ENCODE measurements at regions not wholly inside any gene's neighbourhood (a gene's known extent, or its start where the extent isn't known, plus 50 kb on each side); places are given as distances from the start of the nearest gene placed in this dataset.
"Not testable (repeated sequence)": the region's sequence is repeated elsewhere in the genome, so short reads cannot be mapped to it uniquely, and the experiment has no call there.

DNA sequence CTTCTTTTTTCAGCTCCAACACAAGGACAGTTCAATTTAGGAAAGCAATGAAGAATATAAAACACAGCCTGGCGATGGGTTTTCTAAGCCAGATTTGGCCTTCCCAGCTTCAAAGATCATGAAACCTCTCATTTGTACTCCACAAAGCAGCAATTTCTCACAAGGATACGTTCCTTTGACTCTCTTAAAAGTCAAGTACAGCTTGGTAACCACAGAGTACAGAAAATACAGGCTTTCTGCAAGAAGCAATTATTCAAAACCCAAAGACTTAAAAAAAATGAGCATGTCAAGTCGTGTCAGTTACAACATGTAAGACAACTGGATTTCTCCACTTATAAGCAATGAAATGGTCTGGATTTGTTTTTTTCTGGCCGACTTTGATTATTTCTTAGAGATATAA lies 321.4 kb downstream of the FGFR2 start:
- H3K4me3 ChIP-seq (ENCODE audit: low read depth, low read length) = no peak overlapping the region
- no peak for TF ChIP-seq CTCF (IDR thresholded peaks at IDR 0.05; ENCODE audit: low read depth, low read length)
- no peak for DNase-seq (ENCODE audit: low read depth, low spot score)
- in situ Hi-C loops (cut with HindIII; ENCODE audit: low sequenced_read_pairs) = no loop called here

GRCh38 chr10:121278386-121278785 lies 319.9 kb downstream of the FGFR2 start:
- in situ Hi-C loops (cut with HindIII; ENCODE audit: low sequenced_read_pairs); H3K4me3 ChIP-seq (ENCODE audit: low read depth, low read length); DNase-seq (ENCODE audit: low read depth, low spot score): not testable (repeated sequence)

DNA sequence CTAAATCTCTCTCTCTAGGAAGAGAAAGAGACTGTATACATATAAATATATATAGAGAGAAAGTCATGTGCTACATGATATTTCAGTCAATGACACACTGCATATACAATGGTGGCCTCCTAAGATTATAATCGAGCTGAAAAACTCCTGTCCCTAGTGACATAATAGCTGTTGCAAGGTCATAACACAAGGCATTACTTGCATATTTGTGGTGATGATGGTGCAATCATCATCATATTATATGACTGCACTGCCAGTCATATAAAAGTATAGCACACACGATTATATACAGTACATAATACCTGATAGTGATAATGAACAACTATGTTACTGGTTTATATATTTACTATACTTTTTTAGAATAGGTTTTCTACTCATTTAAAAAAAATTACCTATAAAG lies 316.7 kb downstream of the FGFR2 start:
- no peak overlapping the region for H3K4me3 ChIP-seq (ENCODE audit: low read depth, low read length)
- in situ Hi-C loops (cut with HindIII; ENCODE audit: low sequenced_read_pairs) = no loop called here
- DNase-seq (ENCODE audit: low read depth, low spot score) = no peak
- no peak for TF ChIP-seq CTCF (IDR thresholded peaks at IDR 0.05; ENCODE audit: low read depth, low read length)

DNA sequence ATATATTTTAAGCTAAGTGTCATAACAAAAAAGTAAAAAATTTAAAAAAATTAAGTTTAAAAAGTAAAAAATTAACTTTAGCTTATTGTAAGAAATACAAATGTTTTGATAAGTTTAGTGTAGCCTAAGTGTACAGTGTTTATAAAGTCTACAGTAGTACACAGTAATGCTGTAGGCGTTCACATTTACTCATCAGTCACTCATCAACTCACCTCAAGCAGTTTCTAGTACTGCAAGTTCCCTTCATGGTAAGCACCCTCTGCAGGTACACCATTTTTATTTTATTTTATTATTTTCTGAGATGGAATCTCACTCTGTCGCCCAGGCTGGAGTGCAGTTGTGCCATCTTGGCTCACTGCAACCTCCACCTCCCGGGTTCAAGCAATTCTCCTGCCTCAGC lies 316.0 kb downstream of the FGFR2 start:
- in situ Hi-C loops (cut with HindIII; ENCODE audit: low sequenced_read_pairs) = no loop called here

GRCh38 chr10:121282797-121283515 lies 315.3 kb downstream of the FGFR2 start:
- TF ChIP-seq CTCF (IDR thresholded peaks at IDR 0.05; ENCODE audit: low read depth, low read length) = no peak
- in situ Hi-C loops (cut with HindIII; ENCODE audit: low sequenced_read_pairs) = no loop called here
- H3K4me3 ChIP-seq (ENCODE audit: low read depth, low read length) = no peak overlapping the region
- no peak for DNase-seq (ENCODE audit: low read depth, low spot score)

More for the DNA sequence above, 316.0 kb downstream of the FGFR2 start:
- no peak overlapping the region for H3K4me3 ChIP-seq (ENCODE audit: low read depth, low read length)
- TF ChIP-seq CTCF (IDR thresholded peaks at IDR 0.05; ENCODE audit: low read depth, low read length) = no peak
- no peak for DNase-seq (ENCODE audit: low read depth, low spot score)

GRCh38 chr10:121284936-121285335 lies 313.3 kb downstream of the FGFR2 start:
- in situ Hi-C loops (cut with HindIII; ENCODE audit: low sequenced_read_pairs) = no loop called here
- DNase-seq (ENCODE audit: low read depth, low spot score) = no peak
- TF ChIP-seq CTCF (IDR thresholded peaks at IDR 0.05; ENCODE audit: low read depth, low read length) = no peak
- H3K4me3 ChIP-seq (ENCODE audit: low read depth, low read length) = no peak overlapping the region

DNA sequence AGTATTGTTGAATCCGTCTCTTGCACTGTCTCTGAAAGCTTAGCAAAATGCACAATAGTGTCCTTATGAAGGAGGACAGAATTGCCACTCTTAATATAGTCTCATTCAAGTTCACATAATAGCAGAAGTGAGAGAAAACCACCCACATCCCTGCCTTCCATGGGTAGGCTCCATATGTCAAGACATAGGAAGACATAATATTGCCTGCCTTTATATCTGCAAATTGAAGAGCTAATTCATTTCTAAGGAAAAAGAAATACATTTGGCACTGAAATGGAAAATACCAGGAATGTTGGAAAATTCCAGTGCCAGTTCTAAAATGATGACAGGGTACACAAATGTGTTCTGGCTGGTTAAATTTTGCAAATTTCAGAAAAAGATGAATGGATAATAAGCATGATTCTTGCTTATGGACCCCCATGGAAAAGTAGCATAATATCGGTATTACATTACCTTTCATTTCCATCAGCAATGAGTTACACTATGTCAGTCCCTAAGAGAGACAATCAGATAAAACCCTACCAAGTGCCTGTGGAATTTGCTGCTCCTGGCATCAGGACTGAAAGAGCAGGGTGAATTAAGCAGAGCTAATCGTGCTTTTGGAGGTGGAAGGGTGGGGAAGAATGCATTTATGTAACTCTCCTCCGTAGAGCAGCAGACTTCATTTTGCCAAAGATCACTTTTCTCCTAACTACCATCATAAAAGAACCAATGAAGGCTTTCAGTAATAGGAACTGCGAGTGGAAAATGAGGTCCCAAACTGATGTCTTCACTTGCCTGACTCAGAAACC lies 312.6 kb downstream of the FGFR2 start:
- no peak for TF ChIP-seq CTCF (IDR thresholded peaks at IDR 0.05; ENCODE audit: low read depth, low read length)
- in situ Hi-C loops (cut with HindIII; ENCODE audit: low sequenced_read_pairs) = no loop called here
- no peak for DNase-seq (ENCODE audit: low read depth, low spot score)
- H3K4me3 ChIP-seq (ENCODE audit: low read depth, low read length) = no peak overlapping the region

Data from astrocyte of the spinal cord (primary cell).